ENCODE measurements at regions not wholly inside any gene's neighbourhood (a gene's known extent, or its start where the extent isn't known, plus 50 kb on each side); places are given as distances from the start of the nearest gene placed in this dataset.

DNA sequence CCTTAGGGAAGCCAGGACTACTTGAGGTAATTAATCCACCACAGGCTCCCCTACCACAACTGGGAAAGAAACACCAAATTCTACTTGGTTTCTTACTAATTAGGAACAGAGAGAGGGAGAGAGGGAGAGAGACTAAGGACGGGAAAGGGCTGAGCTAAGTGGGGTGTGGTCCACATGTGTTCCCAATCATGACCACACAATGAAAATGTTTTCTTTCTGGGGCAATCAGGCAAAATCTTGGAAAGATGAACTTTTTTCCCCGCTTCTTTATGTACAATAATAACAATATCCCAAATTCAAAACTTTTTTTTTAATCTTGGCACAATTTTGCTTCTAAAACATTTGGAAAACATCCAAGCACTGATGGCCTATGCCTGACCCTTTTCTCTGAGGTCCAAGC is 734.4 kb downstream of the MAFB start:
- DNase-seq = no peak

DNA sequence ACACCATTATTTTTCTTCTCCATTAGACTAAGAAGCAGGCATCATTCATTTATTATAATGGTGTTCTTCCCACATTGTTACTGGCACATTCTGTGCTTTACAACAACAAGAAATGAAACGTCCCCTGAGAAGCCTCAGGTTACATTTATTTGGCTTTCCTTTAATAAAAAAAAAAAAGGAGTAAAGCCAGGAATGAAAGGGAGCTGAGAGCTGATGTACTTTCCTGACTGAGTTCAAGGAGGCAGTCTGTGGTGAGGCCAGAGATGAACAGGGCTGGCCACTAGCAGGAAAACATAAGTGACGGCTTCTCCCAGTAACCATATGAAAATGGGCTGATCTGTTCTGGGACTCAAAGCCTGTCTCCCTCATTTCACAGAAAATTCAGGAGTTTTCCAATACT is 742.1 kb downstream of the MAFB start:
- DNase-seq = no peak

DNA sequence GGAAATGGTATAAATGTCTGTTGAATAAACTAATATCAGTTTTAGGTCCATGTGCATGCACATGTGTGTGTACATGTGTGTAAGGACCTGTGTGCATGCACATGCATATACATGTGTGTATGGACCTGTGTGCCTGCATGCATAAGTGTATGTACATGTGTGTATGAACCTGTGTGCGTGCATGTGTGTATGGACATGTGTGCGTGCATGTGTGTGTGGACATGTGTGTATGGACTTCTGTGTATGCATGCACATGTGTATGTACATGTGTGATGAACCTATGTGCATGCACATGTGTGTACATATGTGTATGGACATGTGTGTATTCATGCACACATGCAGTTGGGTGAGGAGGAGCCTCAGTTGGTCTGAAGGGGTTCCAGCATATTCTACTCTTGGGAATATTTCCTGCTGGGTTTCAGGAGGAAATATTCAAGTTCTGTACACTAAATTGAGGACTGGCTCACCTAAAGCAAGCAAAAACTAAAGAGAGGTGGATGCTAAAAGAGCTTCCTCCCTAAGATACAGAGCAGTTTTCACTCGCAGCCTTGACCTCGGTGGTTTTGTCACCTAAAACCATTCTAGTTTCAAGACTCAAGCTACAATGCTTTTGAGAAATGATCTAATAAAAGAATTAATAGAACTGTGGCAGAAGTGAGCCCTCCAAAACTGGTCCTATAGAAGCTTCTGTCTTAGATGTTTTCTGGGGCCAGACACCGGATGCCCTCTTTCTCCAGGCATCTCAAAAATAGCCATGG is 742.8 kb downstream of the MAFB start:
- DNase-seq = no peak

DNA sequence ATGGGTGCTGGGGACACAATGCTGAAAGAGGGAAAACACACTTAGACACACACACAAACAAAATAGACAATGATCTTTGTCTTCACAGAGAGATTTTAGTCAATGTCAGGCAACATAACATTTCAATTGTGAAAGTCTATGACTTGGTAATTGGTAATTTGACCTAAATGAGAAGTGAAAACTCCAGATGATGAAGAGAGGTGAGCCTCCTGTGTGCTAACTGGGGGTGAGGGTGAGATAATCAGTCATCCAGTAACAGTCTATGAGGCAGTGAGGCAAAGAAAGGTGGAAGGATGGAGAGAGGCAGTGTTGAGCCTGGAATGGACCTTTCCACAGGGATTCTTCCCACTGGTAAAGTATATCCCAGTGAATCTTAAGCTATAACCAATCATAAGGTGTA is 744.2 kb downstream of the MAFB start:
- no peak for DNase-seq

DNA sequence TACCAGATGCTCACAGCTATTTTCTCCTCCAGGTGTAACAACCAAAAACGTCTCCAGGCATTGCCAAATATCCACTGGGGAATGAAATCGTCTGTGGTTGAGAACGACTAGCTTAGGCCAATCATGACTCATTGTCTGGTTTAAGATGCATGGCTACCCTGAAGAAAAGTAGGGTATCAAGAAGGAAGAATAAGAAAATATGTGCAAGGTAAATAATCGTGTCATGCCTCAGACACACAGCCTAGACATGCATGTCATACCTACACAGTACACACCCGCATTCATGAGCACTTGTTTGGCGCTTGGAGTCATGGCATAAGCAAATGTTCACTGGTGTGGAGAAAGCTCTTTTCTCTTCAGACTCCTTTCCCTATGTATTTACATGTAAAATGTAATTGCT is 745.7 kb downstream of the MAFB start:
- no peak for DNase-seq

- DNase-seq = no peak
Observed at GRCh38 chr20:39941245-39941644, 747.8 kb downstream of the MAFB start.

GRCh38 chr20:39939241-39939865 is 749.7 kb downstream of the MAFB start:
- no peak for DNase-seq

GRCh38 chr20:39936401-39936800 is 752.6 kb downstream of the MAFB start:
- no peak for DNase-seq

- no peak for DNase-seq
Observed at GRCh38 chr20:39935901-39936300, 753.1 kb downstream of the MAFB start.

DNA sequence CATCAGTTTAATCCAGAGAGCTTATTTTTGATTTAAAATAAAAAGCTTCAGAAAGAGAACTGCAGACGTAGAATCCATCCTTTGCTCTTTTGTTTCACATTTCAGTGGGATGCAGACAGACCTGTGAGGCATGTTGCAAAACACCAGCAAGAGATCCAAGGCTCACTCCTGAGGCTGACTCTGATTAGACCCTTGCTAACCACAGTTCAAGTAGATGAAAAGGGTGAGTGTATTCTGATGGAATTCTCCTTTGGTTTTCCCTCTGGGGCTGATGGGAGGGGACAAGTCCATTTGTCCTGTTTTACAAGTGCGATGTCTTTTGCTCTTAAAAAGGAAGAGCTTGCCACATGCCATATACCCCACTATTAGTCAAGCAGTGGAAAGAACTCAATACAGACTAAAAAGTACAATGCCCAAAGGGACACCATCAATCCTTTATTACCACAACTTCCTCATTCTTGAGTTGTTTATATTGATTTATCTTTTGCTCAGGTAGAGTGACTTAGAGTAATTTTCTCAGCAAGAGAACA is 772.7 kb downstream of the MAFB start:
- no peak for DNase-seq

- no peak for DNase-seq
Observed at GRCh38 chr20:39913274-39913673, 775.8 kb downstream of the MAFB start.

DNA sequence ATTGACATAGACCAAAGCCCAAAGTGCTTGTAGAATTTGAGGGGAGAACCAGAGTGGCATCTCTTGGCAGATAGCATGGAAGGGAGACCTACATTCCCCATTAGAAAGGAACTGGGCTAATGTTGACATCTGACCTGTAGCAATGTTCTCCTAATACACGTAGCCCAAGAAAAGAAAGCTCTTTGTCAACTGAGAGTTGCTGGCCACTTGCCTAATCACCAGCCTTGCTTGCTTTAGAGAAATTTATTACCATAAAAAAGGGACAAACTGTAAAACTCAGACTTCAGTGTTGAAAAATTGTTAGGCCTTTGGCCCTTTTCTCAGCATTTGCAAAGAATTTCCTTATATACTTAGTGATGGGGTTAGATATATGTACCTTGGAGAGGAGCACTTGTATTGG is 777.5 kb downstream of the MAFB start:
- no peak for DNase-seq

GRCh38 chr20:39910536-39910935 is 778.5 kb downstream of the MAFB start:
- no peak for DNase-seq

GRCh38 chr20:39909447-39909846 is 779.6 kb downstream of the MAFB start:
- no peak for DNase-seq

DNA sequence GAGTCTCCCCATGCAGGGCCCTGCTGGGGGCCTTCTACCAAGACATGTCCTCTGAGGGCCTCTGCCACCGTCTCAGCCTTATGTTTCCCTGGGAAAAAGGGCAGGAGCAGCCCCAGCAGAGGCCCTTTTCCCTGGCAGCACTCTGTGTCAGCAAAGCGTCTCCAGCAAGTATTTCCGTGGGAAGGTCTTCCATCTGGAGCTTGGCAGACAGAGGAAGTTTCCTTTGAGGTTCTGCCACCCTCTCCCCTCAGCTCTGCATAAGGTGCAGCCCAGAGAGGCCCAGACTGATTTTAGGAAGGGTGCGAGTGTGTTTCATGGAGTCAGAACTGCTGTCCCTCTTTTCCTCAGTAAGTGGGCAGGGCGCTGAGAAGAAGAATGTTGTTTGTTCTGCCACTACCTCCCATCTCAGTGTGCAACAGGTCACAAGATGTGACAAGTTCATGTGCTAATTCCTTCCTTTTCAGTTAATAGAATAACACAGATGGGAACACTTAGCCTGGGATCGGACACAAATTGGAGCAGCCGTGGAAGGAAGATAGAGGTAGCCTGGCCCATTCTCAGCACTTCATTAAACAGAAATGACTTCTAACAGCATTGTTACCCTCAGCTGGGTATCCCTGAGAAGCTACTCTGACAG is 784.4 kb downstream of the MAFB start:
- DNase-seq = peak; percentile 32

- no peak for DNase-seq
Observed at GRCh38 chr20:39903806-39904465, 785.1 kb downstream of the MAFB start.

DNA sequence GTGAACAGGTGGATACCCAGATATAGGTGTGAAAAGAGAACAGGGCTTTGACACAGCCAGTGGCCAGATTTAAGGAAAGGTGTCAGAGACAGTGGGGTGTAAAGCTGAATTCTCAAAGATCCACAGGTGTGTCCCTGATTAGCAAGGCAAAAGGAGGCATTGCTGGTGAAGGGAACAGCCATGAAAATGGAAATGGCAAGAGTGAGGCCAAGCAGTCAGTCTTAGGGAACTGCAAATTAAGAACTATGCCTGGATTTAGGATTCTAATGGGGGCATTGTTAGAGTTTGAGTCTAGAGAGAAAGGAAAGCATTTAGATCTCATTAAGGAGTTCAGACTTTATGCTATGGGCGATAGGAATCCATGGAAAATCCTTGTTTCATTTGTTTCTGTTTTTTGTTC is 789.2 kb downstream of the MAFB start:
- no peak for DNase-seq

DNA sequence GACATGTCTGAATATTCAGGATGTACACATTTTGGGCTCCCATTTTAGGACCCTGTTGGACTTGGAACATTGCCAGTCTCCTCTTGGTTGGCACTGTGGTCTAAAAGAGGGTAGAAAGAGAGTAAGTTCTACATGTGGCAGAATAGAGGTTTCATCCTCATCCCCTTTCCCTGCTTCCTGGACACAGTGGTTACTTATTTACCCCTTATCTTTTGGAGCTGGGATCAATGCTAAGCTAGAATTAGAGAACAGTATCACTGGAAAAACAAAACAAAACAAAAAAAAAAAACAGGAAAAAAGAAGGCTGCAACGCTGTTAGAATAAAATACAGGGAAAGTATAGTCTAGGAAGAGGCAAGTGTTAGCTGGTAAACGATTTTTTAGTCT is 790.6 kb downstream of the MAFB start:
- DNase-seq = no peak

- no peak for DNase-seq
Observed at GRCh38 chr20:39897781-39898466, 791.1 kb downstream of the MAFB start.

DNA sequence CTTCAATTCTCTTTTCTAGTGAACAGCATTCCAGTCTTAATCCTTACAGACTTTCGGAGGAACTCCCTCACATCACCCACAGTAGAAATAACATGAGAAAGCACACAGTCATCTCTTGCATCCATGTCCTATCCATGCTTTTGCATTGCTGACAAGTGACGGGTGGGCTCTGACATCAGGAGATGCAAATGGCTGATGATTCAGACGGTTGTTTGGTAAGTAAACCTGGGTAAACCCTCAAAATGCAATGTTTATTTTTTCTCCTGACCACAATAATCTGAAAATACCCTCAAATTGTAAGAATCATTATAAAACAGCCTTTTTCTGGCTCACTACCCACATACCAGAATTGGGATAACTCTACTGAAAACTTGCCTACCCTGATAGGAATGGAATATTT is 792.0 kb downstream of the MAFB start:
- DNase-seq = no peak

DNA sequence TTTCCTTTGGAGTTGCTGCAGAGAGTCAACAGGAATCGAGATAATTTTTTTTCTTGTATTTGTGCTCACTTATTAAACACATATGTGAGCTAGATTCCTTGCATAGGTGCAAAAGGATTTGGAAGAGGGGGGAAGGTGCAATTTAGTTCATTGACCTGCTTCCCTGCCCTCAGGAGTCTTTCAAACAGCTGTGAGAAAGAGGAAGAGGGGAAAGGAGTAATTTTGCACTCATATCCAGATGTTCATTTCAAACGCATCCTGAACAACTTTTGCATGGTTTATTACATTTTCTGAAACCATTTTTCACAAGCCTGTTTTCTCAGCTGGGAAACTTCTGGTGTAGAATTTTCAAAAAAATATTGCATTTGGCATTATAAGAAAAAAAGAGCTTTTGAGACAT is 795.0 kb downstream of the MAFB start:
- no peak for DNase-seq

GRCh38 chr20:39893003-39893685 is 795.9 kb downstream of the MAFB start:
- no peak for DNase-seq

Measured in retina (tissue), 1 donor.